ENCODE measurements at regions not wholly inside any gene's neighbourhood (a gene's known extent, or its start where the extent isn't known, plus 50 kb on each side); places are given as distances from the start of the nearest gene placed in this dataset.

GRCh38 chr1:234543442-234544086 is 64.6 kb upstream of the TARBP1 start:
- TF ChIP-seq CTCF (IDR thresholded peaks at IDR 0.05), result no peak
- TF ChIP-seq EZH2 (IDR thresholded peaks at IDR 0.05; ENCODE audit: borderline replicate concordance, insufficient read depth, low read depth, low read length, poor library complexity, severe bottlenecking), result no peak
